Adipocyte (in vitro differentiated cells): ENCODE measurements at regions not wholly inside any gene's neighbourhood (a gene's known extent, or its start where the extent isn't known, plus 50 kb on each side); places are given as distances from the start of the nearest gene placed in this dataset.

ENCODE experiments used
- DNase-seq: peaks from one replicate; pipeline ENCODE4 v3.0.0-alpha.2; 2015; ENCODE audit warnings: low read depth
- H3K27me3 ChIP-seq: replicated peaks from 2 replicates; pipeline ENCODE4 v1.7.0; 2013; ENCODE audit warnings: mild to moderate bottlenecking, low read length, moderate library complexity; ENCODE audit not compliant: control insufficient read depth, insufficient read depth
- H3K36me3 ChIP-seq: 2 replicates; pipeline ENCODE4 v1.7.0; 2013; ENCODE audit warnings: low read length, mild to moderate bottlenecking, moderate library complexity; ENCODE audit not compliant: control insufficient read depth, insufficient read depth, severe bottlenecking
- H3K4me1 ChIP-seq: 2 replicates; pipeline ENCODE4 v1.7.0; 2013; ENCODE audit warnings: mild to moderate bottlenecking, low read length, moderate library complexity; ENCODE audit not compliant: control insufficient read depth, insufficient read depth
- H3K4me3 ChIP-seq: 2 replicates; pipeline ENCODE4 v1.7.0; 2013; ENCODE audit warnings: mild to moderate bottlenecking, low read length, moderate library complexity
- H3K9ac ChIP-seq: 2 replicates; pipeline ENCODE4 v1.7.0; 2013; ENCODE audit warnings: mild to moderate bottlenecking, low read length, moderate library complexity
- H3K9me3 ChIP-seq: 2 replicates; pipeline ENCODE4 v1.7.0; 2013; ENCODE audit warnings: mild to moderate bottlenecking, low read length, moderate library complexity; ENCODE audit not compliant: control insufficient read depth

- H3K9me3 ChIP-seq: no peaks in the 10 kb centered on the region
- no peak for DNase-seq
- peaks cover 20% of the 10 kb centered on the region for H3K27me3 ChIP-seq
- H3K9ac ChIP-seq: no peak overlapping the region
- H3K4me1 ChIP-seq: no peaks in the 10 kb centered on the region
- H3K36me3 ChIP-seq: no peaks in the 10 kb centered on the region
- H3K4me3 ChIP-seq: no peak overlapping the region
Observed at GRCh38 chr7:25580141-25580540, 351.9 kb upstream of the NPVF start.

- H3K4me1 ChIP-seq: no peaks in the 10 kb centered on the region
- DNase-seq: no peak
- no peaks in the 10 kb centered on the region for H3K36me3 ChIP-seq
- H3K9me3 ChIP-seq: no peaks in the 10 kb centered on the region
- no peak overlapping the region for H3K4me3 ChIP-seq
- peaks cover 28% of the 10 kb centered on the region for H3K27me3 ChIP-seq
- H3K9ac ChIP-seq: no peak overlapping the region
Observed at GRCh38 chr7:25583621-25584020, 355.3 kb upstream of the NPVF start.

GRCh38 chr7:25584112-25584938 lies 356.0 kb upstream of the NPVF start:
- Histone ChIP-seq H3K9me3 (no peaks in the 10 kb centered on the region), H3K4me3 (no peak overlapping the region), H3K27me3 (peaks cover 32% of the 10 kb centered on the region), H3K9ac (no peak overlapping the region), H3K4me1 (no peaks in the 10 kb centered on the region), H3K36me3 (no peaks in the 10 kb centered on the region)
- DNase-seq: no peak

GRCh38 chr7:25586513-25586912 lies 358.2 kb upstream of the NPVF start:
- Histone ChIP-seq H3K4me3 (no peak overlapping the region), H3K9ac (no peak overlapping the region), H3K4me1 (no peaks in the 10 kb centered on the region), H3K36me3 (no peaks in the 10 kb centered on the region), H3K9me3 (no peaks in the 10 kb centered on the region), H3K27me3 (peaks cover 24% of the 10 kb centered on the region)
- no peak for DNase-seq

GRCh38 chr7:25594122-25594521 lies 365.8 kb upstream of the NPVF start:
- Histone ChIP-seq H3K36me3 (no peaks in the 10 kb centered on the region), H3K27me3 (peaks cover 6% of the 10 kb centered on the region), H3K9me3 (no peaks in the 10 kb centered on the region), H3K4me1 (peaks cover 6% of the 10 kb centered on the region), H3K4me3 (no peak overlapping the region), H3K9ac (no peak overlapping the region)
- no peak for DNase-seq

GRCh38 chr7:25594728-25595127 lies 366.4 kb upstream of the NPVF start:
- DNase-seq: no peak
- Histone ChIP-seq H3K9me3 (no peaks in the 10 kb centered on the region), H3K27me3 (peaks cover 6% of the 10 kb centered on the region), H3K9ac (no peak overlapping the region), H3K36me3 (no peaks in the 10 kb centered on the region), H3K4me3 (no peak overlapping the region), H3K4me1 (peaks cover 6% of the 10 kb centered on the region)

- no peaks in the 10 kb centered on the region for H3K36me3 ChIP-seq
- H3K9me3 ChIP-seq: no peaks in the 10 kb centered on the region
- peaks cover 6% of the 10 kb centered on the region for H3K4me1 ChIP-seq
- no peak overlapping the region for H3K4me3 ChIP-seq
- H3K27me3 ChIP-seq: peaks cover 6% of the 10 kb centered on the region
- no peak for DNase-seq
- no peak overlapping the region for H3K9ac ChIP-seq
Observed at GRCh38 chr7:25595996-25596395, 367.7 kb upstream of the NPVF start.

- Histone ChIP-seq H3K9me3 (no peaks in the 10 kb centered on the region), H3K4me1 (peaks cover 6% of the 10 kb centered on the region), H3K4me3 (no peak overlapping the region), H3K27me3 (peaks cover 6% of the 10 kb centered on the region), H3K9ac (no peak overlapping the region), H3K36me3 (no peaks in the 10 kb centered on the region)
- DNase-seq: no peak
Observed at GRCh38 chr7:25596443-25596842, 368.2 kb upstream of the NPVF start.

- Histone ChIP-seq H3K4me3 (no peak overlapping the region), H3K4me1 (peaks cover 6% of the 10 kb centered on the region), H3K9ac (no peak overlapping the region), H3K27me3 (peaks cover 6% of the 10 kb centered on the region), H3K9me3 (no peaks in the 10 kb centered on the region), H3K36me3 (no peaks in the 10 kb centered on the region)
- DNase-seq: peak; percentile 2
Observed at GRCh38 chr7:25597946-25598345, 369.7 kb upstream of the NPVF start.

- Histone ChIP-seq H3K9ac (no peak overlapping the region), H3K27me3 (peaks cover 1% of the 10 kb centered on the region), H3K4me3 (no peak overlapping the region), H3K36me3 (no peaks in the 10 kb centered on the region), H3K4me1 (peaks cover 6% of the 10 kb centered on the region), H3K9me3 (no peaks in the 10 kb centered on the region)
- DNase-seq: no peak
Observed at GRCh38 chr7:25598765-25599164, 370.5 kb upstream of the NPVF start.

- H3K9ac ChIP-seq: no peak overlapping the region
- H3K9me3 ChIP-seq: no peaks in the 10 kb centered on the region
- H3K4me1 ChIP-seq: peaks cover 6% of the 10 kb centered on the region
- DNase-seq: no peak
- H3K4me3 ChIP-seq: no peak overlapping the region
- no peaks in the 10 kb centered on the region for H3K36me3 ChIP-seq
- H3K27me3 ChIP-seq: no peaks in the 10 kb centered on the region
Observed at GRCh38 chr7:25600262-25600920, 372.1 kb upstream of the NPVF start.
